GM21717 (cell line): ENCODE measurements at regions not wholly inside any gene's neighbourhood (a gene's known extent, or its start where the extent isn't known, plus 50 kb on each side); places are given as distances from the start of the nearest gene placed in this dataset.
A peak's percentile ranks its signal among the peaks of the same experiment; 100 is the strongest.
"Not testable (repeated sequence)": the region's sequence is repeated elsewhere in the genome, so short reads cannot be mapped to it uniquely, and the experiment has no call there.

Experiments
- ATAC-seq: cut with Tn5 transposase; IDR thresholded peaks from one replicate; pipeline ENCODE4 v1.9.1; 2021; ENCODE audit warnings: mild to moderate bottlenecking, moderate library complexity; ENCODE audit not compliant: unreplicated experiment

DNA sequence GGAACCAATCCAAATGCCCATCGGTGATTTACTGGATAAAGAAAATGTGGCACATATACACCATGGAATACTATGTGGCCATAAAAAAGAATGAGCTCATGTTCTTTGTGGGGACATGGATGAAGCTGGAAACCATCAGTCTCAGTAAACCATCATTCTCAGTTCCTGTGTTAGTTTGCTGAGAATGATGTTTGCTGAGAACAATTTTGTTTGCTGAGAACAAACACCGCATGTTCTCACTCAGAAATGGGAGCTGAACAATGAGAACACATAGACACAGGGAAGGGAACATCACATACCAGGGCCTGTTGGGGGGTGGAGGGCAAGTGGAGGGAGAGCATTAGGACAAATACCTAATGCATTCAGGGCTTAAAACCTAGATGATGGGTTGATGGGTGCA is 185.5 kb downstream of the ANXA1 start:
- ATAC-seq = not testable (repeated sequence)

DNA sequence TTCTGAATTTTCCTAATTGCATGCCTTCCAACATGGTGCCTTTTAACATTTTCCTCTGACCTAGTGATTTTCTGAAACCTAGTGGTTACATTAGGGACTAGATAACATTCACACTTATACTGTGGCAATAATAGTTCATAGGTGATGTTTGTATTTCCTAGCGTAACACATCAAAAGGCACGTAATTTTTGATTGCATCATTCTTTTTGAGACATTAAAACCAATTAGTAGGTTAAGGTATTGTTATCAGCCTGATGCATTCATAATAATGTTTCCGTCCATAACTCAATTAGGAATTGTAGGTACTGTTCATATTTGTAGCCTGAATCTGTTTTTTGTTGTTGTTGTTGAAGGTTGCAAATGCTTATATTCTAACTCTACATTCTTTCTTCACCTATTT is 192.4 kb downstream of the ANXA1 start:
- no peak for ATAC-seq

DNA sequence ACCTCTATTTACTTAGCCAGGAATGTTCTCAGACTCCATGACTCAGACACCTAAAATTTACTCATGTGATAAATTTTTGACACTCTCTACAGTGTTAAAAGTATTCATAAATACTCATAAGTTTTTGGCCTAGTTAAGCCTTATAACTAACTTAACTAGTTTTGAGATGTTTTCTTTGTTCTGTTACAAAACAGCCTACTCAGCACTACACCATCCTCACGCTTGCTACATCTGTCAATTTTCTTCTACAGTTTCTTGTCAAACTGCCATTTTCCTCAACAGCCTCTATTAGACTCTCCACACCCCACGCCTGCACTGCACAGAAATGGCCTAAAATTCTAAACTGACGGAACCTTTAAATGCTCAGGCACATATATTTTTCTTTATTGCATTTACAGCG is 195.5 kb downstream of the ANXA1 start:
- no peak for ATAC-seq

DNA sequence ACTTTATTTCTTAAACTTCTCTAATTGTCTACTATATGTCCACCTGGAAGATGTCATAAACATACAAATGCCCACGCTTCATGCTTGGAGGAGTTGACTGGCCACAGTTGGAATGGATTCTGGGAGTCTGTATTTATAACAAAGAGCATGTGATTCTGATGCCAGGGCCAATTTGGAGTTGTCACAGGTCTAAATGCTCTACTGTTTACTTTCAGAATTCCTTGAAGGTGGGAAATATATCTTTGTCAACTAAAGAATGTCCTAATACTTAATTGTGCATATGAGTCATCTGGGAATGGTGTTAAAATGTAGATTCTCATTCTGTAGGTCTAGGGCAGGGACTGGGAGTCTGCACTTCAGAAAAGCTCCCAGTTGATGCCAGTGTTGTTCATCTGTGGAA is 196.1 kb downstream of the ANXA1 start:
- ATAC-seq = no peak

DNA sequence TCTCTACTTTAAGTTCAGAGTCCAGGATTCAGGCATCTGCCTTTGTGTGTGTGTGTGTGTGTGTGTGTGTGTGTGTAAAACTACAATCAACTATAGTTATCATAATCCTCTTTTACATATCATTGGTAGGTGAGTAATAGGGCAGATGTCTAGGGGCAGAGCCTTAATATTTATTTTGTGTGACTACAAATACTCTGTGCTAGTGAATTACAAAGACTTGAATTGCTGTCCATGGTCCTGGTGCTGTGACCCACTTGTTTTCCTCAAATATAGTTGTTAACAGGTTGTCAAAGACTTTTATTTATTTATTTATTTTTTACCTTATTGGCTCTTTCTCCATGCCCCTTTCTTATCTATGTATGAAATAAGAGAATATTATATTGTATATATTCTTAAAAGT is 196.8 kb downstream of the ANXA1 start:
- ATAC-seq = no peak

DNA sequence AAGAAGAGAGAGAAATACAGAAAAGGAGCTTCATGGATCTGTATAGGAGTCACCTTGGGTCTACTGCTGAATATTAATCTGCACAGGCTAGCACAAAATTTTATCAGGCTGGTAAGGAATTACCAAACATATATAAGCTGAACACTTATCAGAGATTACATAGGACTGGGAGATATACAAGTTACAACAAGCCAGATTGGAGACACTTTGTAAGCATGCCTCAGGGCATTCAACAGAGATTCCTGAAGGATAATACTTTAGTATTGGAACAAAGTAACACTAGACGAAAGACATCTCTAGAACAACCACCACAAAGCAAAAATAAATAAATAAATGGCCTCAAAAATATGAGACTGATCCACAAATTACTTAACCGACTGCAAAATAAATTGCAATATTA is 197.8 kb downstream of the ANXA1 start:
- ATAC-seq = no peak

DNA sequence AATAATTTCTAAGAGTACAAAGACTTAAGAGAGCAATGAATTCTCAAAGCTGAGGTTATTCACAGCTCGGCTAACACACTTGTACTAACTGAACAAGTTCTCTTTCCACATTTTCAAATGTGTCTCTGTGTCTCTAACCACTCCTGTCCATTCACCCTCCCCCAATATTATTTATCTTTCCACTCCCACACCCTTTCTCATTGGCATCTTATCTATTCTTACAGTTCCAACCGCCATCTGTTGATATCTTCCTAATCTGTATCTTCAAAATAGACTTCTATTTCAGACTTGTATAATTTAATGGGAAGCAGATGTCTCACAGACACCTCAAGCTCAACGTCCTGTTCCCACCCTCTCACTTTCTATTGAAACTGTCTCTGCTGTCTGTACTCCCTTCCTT is 205.9 kb downstream of the ANXA1 start:
- ATAC-seq = no peak

DNA sequence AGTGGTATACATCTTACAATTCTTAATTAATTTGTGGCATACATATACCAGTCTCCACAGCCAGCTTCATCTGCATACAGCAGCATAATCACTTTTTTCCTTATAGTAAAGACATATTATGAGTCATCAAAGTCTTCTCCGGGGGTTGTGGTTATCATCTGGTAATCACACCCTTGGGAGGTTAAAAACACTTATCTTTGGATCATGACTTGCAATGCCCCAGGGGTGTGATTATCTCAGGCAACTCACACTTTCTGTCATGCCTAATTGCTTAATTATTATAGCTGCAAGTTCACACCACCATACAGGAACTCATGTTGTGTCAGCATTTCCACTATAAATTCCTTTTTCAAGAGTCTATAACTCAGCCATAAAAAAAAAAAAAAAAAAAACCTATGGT is 218.4 kb downstream of the ANXA1 start:
- no peak for ATAC-seq

DNA sequence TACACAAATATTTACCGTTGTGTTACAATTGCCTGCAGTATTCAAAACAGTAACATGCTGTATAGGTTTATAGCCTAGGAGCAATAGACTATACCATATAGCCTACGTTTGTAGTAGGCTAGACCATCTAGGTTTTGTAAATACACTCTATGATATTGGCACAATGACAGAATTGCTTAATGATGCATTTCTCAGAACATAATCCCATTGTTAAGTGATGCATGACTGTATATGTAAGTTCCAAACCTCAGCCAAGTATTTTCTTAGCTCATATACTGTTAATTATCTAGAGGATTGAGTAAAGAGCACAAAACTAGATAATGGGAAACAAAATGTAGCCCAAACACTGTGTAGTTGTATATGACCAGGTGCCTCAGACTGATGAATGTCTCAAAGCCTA is 220.1 kb downstream of the ANXA1 start:
- no peak for ATAC-seq

DNA sequence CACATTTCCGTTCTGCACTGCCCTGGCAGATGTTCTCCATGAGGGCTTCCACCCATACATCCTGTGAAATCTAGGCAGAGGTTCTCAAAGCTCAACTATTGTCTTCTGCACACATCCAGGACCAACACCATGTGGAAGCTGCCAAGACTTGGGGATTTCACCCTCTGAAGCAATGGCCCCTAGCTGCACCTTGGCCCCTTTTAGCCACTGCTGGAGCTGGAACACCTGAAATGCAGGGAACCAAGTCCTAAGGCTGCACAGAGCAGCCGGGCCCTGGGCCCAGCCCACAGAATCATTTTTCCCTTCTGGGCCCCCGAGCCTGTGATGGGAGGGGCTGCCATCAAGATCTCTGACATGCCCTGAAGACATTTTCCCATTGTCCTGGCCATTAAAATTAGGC is 228.7 kb downstream of the ANXA1 start:
- no peak for ATAC-seq

DNA sequence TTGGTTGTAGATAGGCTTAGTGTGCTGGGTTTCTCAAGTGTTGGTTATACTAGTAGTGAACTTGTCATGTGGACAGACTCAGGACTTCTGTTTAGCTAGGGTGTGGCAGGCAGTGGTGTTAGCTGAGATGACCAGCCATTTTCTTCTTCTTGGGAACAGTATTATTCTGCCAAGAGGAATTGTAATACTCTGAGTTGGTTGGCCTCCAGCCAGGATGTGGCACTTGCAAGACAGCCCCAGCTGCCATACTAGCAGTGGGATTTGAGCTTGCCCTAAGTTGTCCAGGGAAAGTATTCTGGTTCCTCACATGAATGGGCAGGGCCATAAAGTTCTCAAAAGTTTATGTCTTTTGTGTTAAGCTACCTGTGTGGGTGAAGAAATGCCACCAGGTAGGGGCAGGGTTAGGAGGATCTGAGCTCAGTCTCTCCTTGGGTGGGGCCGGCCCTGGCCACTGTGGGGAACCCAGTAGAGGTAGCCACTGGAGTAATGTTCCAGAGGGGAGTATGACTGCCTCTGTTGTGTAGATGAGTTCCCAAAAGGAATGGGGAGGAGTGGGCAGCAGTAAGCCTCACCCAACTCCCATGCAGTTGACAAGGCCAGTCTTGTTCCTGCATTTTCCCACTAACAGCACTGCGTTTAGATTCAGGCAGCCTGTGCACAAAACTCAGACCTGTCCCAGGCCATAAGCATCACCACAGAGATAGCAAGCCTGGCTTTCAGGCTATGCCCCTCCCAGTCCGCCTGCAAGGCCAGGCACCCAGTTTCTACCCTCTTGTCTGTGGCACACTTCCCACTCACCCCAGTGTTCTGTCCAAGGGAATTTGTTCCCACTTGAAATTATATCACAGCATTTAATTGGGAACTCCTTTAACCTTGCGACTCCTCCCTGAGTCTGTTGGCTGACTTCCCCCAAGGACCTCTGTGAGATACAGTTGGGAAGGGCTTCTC is 250.7 kb downstream of the ANXA1 start:
- ATAC-seq = no peak

DNA sequence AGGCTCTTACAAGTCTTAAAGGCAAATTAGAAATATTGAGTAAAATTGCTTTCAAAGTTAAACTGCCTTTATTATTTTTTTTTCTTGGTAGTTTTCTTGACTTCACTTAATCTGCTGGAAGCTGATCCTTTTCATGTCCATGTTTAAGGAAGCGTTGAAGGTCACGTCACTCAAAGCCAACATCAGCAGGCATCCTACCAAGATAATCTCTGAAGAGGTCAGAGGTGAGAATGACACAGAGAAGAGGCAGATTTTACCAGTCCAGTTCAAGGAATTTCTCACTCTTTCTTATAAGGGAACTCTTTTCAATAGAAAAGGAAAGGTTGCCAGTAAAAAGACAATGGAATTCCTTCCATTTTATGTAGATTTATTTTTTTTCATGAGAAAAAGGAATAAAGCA is 259.8 kb downstream of the ANXA1 start:
- ATAC-seq = no peak

DNA sequence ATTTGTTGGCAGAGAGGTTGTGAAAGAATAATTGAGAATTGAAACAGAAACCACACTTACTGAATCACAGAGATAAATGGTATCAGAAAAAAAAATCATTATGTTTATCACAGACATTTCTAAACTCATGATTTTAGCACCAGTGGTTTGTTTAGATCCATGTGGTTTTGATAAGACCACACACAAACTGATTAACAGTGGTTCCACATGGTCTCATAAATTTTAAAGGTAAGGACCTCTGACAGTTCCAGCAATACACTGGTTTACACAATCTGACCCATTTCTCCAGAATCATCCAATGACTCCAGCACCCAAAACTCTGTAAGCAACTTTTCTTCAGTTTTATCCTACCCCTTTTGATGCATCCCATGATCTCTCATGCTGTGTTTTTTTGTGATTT is 261.2 kb downstream of the ANXA1 start:
- ATAC-seq = no peak

DNA sequence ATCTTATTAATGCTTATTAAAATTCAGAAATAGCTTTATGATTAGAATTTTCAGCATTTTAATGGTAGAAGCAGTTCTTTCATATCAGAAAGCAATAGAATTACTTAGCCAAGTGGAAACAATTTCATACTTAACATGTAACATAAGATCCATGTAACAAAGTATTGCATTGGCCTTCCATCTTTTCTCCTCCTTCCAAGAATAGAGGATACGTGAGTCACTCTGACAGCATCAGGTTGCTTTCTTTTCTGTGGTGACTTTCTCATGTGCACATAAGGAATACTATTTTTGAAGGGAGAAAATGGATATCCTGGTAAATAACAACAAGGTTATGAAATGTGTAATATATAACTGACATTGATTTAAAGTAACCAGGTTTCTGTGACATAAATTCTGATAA is 272.2 kb downstream of the ANXA1 start:
- no peak for ATAC-seq

DNA sequence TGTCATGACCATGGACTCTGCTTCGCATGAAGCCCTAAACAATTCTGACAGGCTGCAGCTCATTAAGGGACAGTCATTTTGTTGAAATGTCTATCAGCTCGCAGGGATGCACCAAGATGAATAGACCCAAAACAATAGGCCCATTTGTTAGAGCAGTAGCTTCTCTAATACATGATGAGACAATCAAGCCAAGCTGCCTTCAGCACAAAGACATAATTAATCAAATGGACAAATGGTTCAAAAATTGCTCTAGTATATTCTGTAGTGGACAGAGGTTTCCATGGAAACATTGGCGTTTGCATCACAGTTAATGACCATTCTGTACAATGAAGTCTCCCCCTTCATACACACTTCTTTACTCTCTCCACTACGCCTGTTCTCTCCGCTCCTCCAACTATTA is 274.6 kb downstream of the ANXA1 start:
- ATAC-seq = no peak

DNA sequence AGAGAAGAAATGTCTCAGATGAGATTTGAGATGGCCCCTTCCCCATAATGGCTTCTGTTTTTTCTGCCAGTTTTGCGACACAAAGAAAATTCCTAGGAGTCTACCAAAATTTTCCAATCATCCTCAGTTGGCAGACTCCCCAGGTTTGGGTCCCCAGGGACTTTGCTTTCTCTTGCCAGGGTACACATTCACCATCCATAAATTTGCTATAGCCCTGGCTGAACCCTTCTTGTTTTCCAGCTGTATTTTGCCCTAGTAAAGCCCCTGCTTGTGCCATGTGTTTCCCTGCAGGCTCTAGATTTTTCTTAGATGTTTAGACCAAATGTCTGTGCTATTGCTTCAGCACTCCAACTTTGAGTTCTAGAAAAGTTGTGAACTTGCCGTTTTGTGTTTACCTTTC is 283.2 kb downstream of the ANXA1 start:
- no peak for ATAC-seq

DNA sequence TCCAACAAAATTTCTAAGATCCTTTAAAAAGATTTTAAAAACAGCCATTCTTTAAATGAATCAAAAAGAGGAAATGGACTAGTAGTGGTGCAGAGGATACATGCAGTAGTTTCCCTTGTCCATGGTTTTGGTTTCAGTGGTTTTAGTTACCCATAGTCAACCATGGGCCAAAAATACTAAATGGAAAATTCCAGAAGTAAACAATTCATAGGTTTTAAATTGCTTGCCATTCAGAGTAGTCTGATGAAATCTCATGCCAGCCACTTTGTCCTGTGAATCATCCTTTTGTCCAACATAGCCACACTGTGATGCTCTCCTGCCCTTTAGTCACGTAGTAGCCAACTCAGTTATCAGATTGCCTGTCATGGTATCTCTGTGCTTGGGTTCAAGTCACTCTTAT is 286.1 kb downstream of the ANXA1 start:
- ATAC-seq = peak; percentile 67

DNA sequence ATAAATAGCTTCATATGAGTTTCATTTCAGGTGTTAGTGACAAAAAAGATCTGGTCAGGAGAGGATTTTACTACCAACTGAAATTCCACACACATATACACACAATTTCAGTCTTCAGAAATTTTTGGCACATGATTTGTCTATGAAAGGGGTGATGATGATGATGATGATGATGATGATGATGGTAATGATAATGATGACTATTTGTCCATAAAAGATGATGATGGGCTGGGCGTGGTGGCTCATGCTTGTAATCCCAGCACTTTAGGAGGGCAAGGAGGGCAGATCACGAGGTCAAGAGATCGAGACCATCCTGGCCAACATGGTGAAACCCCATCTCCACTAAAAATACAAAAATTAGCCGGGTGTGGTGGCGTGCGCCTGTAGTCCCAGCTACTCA is 288.2 kb downstream of the ANXA1 start:
- not testable (repeated sequence) for ATAC-seq

DNA sequence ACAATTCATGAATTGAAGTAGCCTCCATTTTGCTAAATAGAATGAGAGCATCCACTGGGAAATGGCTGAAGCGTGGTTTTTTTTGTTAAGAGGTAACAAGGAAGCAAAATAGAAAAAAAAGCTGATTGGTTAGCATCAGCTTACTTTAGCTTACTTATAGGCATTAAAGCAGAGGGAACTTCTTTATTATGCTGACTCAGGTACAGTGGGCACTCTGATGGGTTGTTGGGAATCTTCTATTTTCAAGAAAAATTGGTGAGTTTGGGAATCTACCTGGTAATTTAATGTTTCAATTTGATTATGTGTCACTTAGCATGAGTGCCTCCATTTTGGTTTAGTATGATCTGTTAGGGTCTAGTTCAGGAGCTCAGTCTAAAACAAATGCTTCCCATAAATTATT is 289.6 kb downstream of the ANXA1 start:
- no peak for ATAC-seq

DNA sequence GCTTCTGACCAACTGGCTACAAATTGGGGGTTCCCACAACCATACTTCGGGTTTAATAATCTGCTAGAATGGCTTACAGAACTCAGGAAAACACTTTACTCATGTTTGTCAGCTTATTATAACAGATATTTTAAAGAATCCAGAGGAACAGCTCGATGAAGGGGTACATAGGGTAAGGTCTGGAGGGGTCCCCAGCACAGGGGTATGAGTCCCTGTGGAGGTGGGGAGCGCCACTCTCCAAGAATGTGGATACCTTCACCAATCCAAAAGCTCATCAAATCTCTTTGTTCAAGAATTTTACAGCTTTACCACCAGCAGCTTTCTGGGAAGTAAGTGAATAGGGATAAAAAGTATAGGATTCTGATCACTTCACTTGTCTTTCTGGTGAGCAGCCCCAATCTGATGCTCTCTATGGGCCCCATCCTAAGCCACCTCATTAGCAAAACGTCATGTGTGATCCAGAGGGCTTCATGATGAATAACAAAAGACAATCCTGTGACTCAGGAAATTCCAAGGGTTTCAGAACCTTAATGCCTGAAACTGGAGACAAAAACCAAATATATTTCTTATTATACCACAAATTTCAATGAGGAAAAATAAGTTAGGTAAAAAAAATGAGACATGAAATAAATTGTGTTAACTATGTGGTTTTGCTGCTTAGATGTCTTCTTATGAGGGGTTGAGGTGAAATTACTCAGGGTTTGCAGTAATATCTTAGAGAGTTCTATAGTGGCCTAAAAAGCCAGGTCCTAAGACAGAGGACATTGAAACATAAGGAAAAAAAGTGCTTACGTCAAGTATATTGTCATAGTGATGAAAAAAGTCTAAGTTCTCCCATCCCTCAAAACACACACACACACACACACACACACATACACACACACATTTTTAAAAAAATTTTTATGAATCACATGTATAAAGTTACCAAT is 290.5 kb downstream of the ANXA1 start:
- no peak for ATAC-seq

DNA sequence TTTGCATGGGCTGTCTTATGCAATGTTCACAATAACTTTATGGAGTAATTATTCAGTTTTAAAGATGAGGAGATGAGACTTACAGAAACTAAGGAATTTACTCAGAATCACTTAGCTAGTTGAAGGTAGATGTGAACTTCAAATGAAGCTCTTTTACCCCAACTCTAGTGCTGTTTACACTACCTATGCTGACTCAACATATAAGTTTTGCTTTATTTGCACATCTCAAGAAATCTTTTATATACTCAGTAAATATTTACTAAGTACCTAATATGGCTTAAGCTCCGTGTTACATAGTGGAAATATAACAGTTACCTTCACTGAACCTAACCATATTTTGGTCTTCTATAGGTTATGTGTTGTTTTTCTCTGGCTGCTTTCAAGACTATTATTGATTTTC is 293.2 kb downstream of the ANXA1 start:
- ATAC-seq = no peak

DNA sequence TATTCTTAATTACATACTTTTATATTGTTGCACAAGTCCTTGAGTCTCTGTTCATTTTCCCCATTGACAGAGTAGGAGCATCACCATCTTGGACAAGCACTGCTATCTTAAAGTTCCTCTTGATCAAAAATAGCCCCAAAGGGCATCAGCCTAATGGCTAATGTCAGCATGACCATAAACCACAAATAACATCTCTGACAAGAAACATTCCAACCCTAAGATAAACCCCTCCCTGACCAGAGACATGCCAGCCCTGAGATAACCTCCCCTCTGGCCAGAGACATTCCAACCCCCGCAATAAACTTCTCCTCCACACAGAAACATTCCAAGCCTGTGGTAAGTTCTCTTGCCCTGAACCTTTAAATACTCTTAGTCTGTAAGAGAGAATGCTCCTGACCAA is 293.7 kb downstream of the ANXA1 start:
- ATAC-seq = not testable (repeated sequence)
